ENCODE measurements at regions not wholly inside any gene's neighbourhood (a gene's known extent, or its start where the extent isn't known, plus 50 kb on each side); places are given as distances from the start of the nearest gene placed in this dataset.

DNA sequence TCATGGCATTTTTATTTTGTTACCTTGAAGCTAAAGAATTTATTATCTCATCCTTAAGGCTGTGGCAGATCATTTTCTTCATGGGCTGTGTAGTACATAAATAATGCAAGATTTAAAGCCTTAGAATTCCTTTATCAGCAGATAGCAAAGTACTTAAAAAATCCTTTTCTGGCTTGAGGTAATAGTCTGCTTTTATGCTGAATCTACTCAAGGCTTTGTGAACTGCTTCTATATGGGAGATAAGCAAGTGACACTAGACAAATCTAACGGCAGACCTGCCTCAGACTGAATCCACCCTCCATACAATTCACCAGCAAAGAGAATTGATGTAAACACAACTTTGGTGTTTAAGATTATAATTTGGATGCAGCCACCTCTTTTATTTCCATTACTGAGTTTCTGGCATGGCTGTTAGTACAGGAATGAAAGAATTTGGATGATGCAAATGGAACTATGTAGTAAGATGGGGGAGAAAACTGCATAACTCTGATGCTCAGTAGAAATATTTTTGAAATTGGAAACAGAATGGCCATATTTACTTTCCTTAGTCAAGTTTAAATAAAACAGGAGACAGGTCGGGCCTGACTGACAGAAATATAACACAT is 1121.5 kb downstream of the NAALADL2 start:
- TF ChIP-seq, protein P1, sequence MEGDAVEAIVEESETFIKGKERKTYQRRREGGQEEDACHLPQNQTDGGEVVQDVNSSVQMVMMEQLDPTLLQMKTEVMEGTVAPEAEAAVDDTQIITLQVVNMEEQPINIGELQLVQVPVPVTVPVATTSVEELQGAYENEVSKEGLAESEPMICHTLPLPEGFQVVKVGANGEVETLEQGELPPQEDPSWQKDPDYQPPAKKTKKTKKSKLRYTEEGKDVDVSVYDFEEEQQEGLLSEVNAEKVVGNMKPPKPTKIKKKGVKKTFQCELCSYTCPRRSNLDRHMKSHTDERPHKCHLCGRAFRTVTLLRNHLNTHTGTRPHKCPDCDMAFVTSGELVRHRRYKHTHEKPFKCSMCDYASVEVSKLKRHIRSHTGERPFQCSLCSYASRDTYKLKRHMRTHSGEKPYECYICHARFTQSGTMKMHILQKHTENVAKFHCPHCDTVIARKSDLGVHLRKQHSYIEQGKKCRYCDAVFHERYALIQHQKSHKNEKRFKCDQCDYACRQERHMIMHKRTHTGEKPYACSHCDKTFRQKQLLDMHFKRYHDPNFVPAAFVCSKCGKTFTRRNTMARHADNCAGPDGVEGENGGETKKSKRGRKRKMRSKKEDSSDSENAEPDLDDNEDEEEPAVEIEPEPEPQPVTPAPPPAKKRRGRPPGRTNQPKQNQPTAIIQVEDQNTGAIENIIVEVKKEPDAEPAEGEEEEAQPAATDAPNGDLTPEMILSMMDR (IDR thresholded peaks at IDR 0.05; ENCODE audit: insufficient read depth, low read depth, low read length): no peak
- no peak for TF ChIP-seq EZH2 (IDR thresholded peaks at IDR 0.05; ENCODE audit: insufficient read depth, low read length)

Data from astrocyte (in vitro differentiated cells and primary cell).